NCI-H187 treated with DMSO at 0.1 percent for 48 hours (cell line): ENCODE measurements at regions not wholly inside any gene's neighbourhood (a gene's known extent, or its start where the extent isn't known, plus 50 kb on each side); places are given as distances from the start of the nearest gene placed in this dataset.

Experiments
- DNase-seq: peaks from one replicate; lab custom pipeline; 2025; lab: John Stamatoyannopoulos, UW

- DNase-seq = no peak
These were observed 196.3 kb downstream of the AXIN2 start for GRCh38 chr17:65365169-65365568.

GRCh38 chr17:65364438-65364837, 197.0 kb downstream of the AXIN2 start:
- DNase-seq = no peak

GRCh38 chr17:65362826-65363225, 198.6 kb downstream of the AXIN2 start:
- DNase-seq = no peak

- no peak for DNase-seq
These were observed 200.4 kb downstream of the AXIN2 start for GRCh38 chr17:65360961-65361552.

GRCh38 chr17:65359016-65359415, 202.4 kb downstream of the AXIN2 start:
- no peak for DNase-seq

- DNase-seq = no peak
These were observed 204.9 kb downstream of the AXIN2 start for GRCh38 chr17:65356536-65356935.

GRCh38 chr17:65355246-65355645, 206.2 kb downstream of the AXIN2 start:
- no peak for DNase-seq

- no peak for DNase-seq
These were observed 211.5 kb downstream of the AXIN2 start for GRCh38 chr17:65349916-65350315.

- no peak for DNase-seq
These were observed 209.0 kb downstream of the RGS9 start for GRCh38 chr17:65346166-65346565.

GRCh38 chr17:65345261-65346005, 208.3 kb downstream of the RGS9 start:
- DNase-seq = no peak

- no peak for DNase-seq
These were observed 203.2 kb downstream of the RGS9 start for GRCh38 chr17:65340401-65340800.

- DNase-seq = no peak
These were observed 197.2 kb downstream of the RGS9 start for GRCh38 chr17:65334406-65334805.

GRCh38 chr17:65332779-65333178, 195.6 kb downstream of the RGS9 start:
- no peak for DNase-seq

GRCh38 chr17:65332375-65332774, 195.2 kb downstream of the RGS9 start:
- DNase-seq = no peak

GRCh38 chr17:65328567-65328966, 191.4 kb downstream of the RGS9 start:
- DNase-seq = no peak

GRCh38 chr17:65324611-65325342, 187.6 kb downstream of the RGS9 start:
- no peak for DNase-seq

GRCh38 chr17:65323049-65323448, 185.9 kb downstream of the RGS9 start:
- no peak for DNase-seq

- DNase-seq = no peak
These were observed 183.7 kb downstream of the RGS9 start for GRCh38 chr17:65320820-65321219.

- no peak for DNase-seq
These were observed 177.0 kb downstream of the RGS9 start for GRCh38 chr17:65314212-65314611.

GRCh38 chr17:65312718-65313377, 175.7 kb downstream of the RGS9 start:
- DNase-seq = no peak

GRCh38 chr17:65311261-65311660, 174.1 kb downstream of the RGS9 start:
- DNase-seq = no peak

- DNase-seq = no peak
These were observed 170.8 kb downstream of the RGS9 start for GRCh38 chr17:65307961-65308316.
